ENCODE measurements at regions not wholly inside any gene's neighbourhood (a gene's known extent, or its start where the extent isn't known, plus 50 kb on each side); places are given as distances from the start of the nearest gene placed in this dataset.

GRCh38 chr16:21338537-21339268, 60.6 kb upstream of the CRYM start:
- TF ChIP-seq CTCF (IDR thresholded peaks at IDR 0.05; ENCODE audit: insufficient read depth, low read depth, low read length) (no peak), EZH2 (IDR thresholded peaks at IDR 0.05; ENCODE audit: insufficient read depth, low read length) (no peak)
